ENCODE measurements at regions not wholly inside any gene's neighbourhood (a gene's known extent, or its start where the extent isn't known, plus 50 kb on each side); places are given as distances from the start of the nearest gene placed in this dataset.
"Not testable (repeated sequence)": the region's sequence is repeated elsewhere in the genome, so short reads cannot be mapped to it uniquely, and the experiment has no call there.

- POLR2A ChIA-PET; ATAC-seq; intact Hi-C loops (cut with micrococcal nuclease; ENCODE audit: unreplicated experiment); H3K79me2 ChIP-seq (ENCODE audit: control insufficient read depth, insufficient read depth, low read length); H3K36me3 ChIP-seq (ENCODE audit: control insufficient read depth in 2 of 2, insufficient read depth in 2 of 2, low read length in 1 of 2); FAIRE-seq; H3K9ac ChIP-seq (ENCODE audit: control insufficient read depth, insufficient read depth, low read length); H3K27me3 ChIP-seq (replicated peaks in 1 of 2; ENCODE audit: control insufficient read depth in 2 of 2, insufficient read depth in 2 of 2, low read length in 1 of 2); H3K4me1 ChIP-seq (ENCODE audit: control insufficient read depth, insufficient read depth, low read length); RAD21 ChIA-PET (ENCODE audit: unreplicated experiment); H3K27ac ChIP-seq (ENCODE audit: control insufficient read depth, insufficient read depth); CTCF ChIA-PET; DNase-seq (ENCODE audit: low read depth, low spot score); H3K4me3 ChIP-seq; H3K9me3 ChIP-seq (replicated peaks; ENCODE audit: control insufficient read depth, insufficient read depth, low read length); H3K4me2 ChIP-seq (ENCODE audit: control insufficient read depth, insufficient read depth); SMC1A ChIA-PET (ENCODE audit: uncharacterized antibody, unreplicated experiment); H4K20me1 ChIP-seq (ENCODE audit: control insufficient read depth, insufficient read depth); H2AFZ ChIP-seq (ENCODE audit: control insufficient read depth, low read depth, low read length); in situ Hi-C loops (cut with MboI); BruUV-seq (replicated peaks): not testable (repeated sequence)
- WGBS (ENCODE audit: insufficient coverage, insufficient replicate concordance, low lambda C conversion rate, missing lambda C conversion rate): 4% methylated on average over 11 of the region's 46 CpGs
Observed at GRCh38 chr9:63450836-63451235, 1834.2 kb downstream of the FOXD4L5 start.

GRCh38 chr9:63425123-63425522 lies 1859.9 kb downstream of the FOXD4L5 start:
- H2AFZ ChIP-seq (ENCODE audit: control insufficient read depth, low read depth, low read length); H3K4me3 ChIP-seq; H3K9me3 ChIP-seq (replicated peaks; ENCODE audit: control insufficient read depth, insufficient read depth, low read length); H3K79me2 ChIP-seq (ENCODE audit: control insufficient read depth, insufficient read depth, low read length); in situ Hi-C loops (cut with MboI); H3K4me1 ChIP-seq (ENCODE audit: control insufficient read depth, insufficient read depth, low read length); RAD21 ChIA-PET (ENCODE audit: unreplicated experiment); CTCF ChIA-PET; SMC1A ChIA-PET (ENCODE audit: uncharacterized antibody, unreplicated experiment); H3K9ac ChIP-seq (ENCODE audit: control insufficient read depth, insufficient read depth, low read length); DNase-seq (ENCODE audit: low read depth, low spot score); H3K27ac ChIP-seq (ENCODE audit: control insufficient read depth, insufficient read depth); H4K20me1 ChIP-seq (ENCODE audit: control insufficient read depth, insufficient read depth); BruUV-seq (replicated peaks); H3K27me3 ChIP-seq (replicated peaks in 1 of 2; ENCODE audit: control insufficient read depth in 2 of 2, insufficient read depth in 2 of 2, low read length in 1 of 2); POLR2A ChIA-PET; intact Hi-C loops (cut with micrococcal nuclease; ENCODE audit: unreplicated experiment); ATAC-seq; FAIRE-seq; H3K36me3 ChIP-seq (ENCODE audit: control insufficient read depth in 2 of 2, insufficient read depth in 2 of 2, low read length in 1 of 2); H3K4me2 ChIP-seq (ENCODE audit: control insufficient read depth, insufficient read depth): not testable (repeated sequence)
- 36% methylated on average over 2 of the region's 3 CpGs for WGBS (ENCODE audit: insufficient coverage, insufficient replicate concordance, low lambda C conversion rate, missing lambda C conversion rate)

- H3K27me3 ChIP-seq (replicated peaks in 1 of 2; ENCODE audit: control insufficient read depth in 2 of 2, insufficient read depth in 2 of 2, low read length in 1 of 2); POLR2A ChIA-PET; intact Hi-C loops (cut with micrococcal nuclease; ENCODE audit: unreplicated experiment); H3K9me3 ChIP-seq (replicated peaks; ENCODE audit: control insufficient read depth, insufficient read depth, low read length); BruUV-seq (replicated peaks); H3K4me2 ChIP-seq (ENCODE audit: control insufficient read depth, insufficient read depth); H3K4me1 ChIP-seq (ENCODE audit: control insufficient read depth, insufficient read depth, low read length); DNase-seq (ENCODE audit: low read depth, low spot score); ATAC-seq; H3K4me3 ChIP-seq; H2AFZ ChIP-seq (ENCODE audit: control insufficient read depth, low read depth, low read length); H3K27ac ChIP-seq (ENCODE audit: control insufficient read depth, insufficient read depth); H4K20me1 ChIP-seq (ENCODE audit: control insufficient read depth, insufficient read depth); RAD21 ChIA-PET (ENCODE audit: unreplicated experiment); CTCF ChIA-PET; H3K36me3 ChIP-seq (ENCODE audit: control insufficient read depth in 2 of 2, insufficient read depth in 2 of 2, low read length in 1 of 2); in situ Hi-C loops (cut with MboI); H3K79me2 ChIP-seq (ENCODE audit: control insufficient read depth, insufficient read depth, low read length); H3K9ac ChIP-seq (ENCODE audit: control insufficient read depth, insufficient read depth, low read length); SMC1A ChIA-PET (ENCODE audit: uncharacterized antibody, unreplicated experiment); FAIRE-seq: not testable (repeated sequence)
- WGBS (ENCODE audit: insufficient coverage, insufficient replicate concordance, low lambda C conversion rate, missing lambda C conversion rate): no CpG with 5 or more reads among the region's 3 CpGs
Observed at GRCh38 chr9:63390897-63391296, 1894.1 kb downstream of the FOXD4L5 start.

- 84% methylated on average over 6 of the region's 28 CpGs for WGBS (ENCODE audit: insufficient coverage, insufficient replicate concordance, low lambda C conversion rate, missing lambda C conversion rate)
- H3K4me2 ChIP-seq (ENCODE audit: control insufficient read depth, insufficient read depth); POLR2A ChIA-PET; H3K27me3 ChIP-seq (replicated peaks in 1 of 2; ENCODE audit: control insufficient read depth in 2 of 2, insufficient read depth in 2 of 2, low read length in 1 of 2); DNase-seq (ENCODE audit: low read depth, low spot score); CTCF ChIA-PET; H4K20me1 ChIP-seq (ENCODE audit: control insufficient read depth, insufficient read depth); H3K4me3 ChIP-seq; in situ Hi-C loops (cut with MboI); SMC1A ChIA-PET (ENCODE audit: uncharacterized antibody, unreplicated experiment); H3K9ac ChIP-seq (ENCODE audit: control insufficient read depth, insufficient read depth, low read length); H3K4me1 ChIP-seq (ENCODE audit: control insufficient read depth, insufficient read depth, low read length); H3K36me3 ChIP-seq (ENCODE audit: control insufficient read depth in 2 of 2, insufficient read depth in 2 of 2, low read length in 1 of 2); RAD21 ChIA-PET (ENCODE audit: unreplicated experiment); H3K79me2 ChIP-seq (ENCODE audit: control insufficient read depth, insufficient read depth, low read length); intact Hi-C loops (cut with micrococcal nuclease; ENCODE audit: unreplicated experiment); ATAC-seq; H3K9me3 ChIP-seq (replicated peaks; ENCODE audit: control insufficient read depth, insufficient read depth, low read length); H2AFZ ChIP-seq (ENCODE audit: control insufficient read depth, low read depth, low read length); FAIRE-seq; BruUV-seq (replicated peaks); H3K27ac ChIP-seq (ENCODE audit: control insufficient read depth, insufficient read depth): not testable (repeated sequence)
Observed at GRCh38 chr9:63385479-63385878, 1899.5 kb downstream of the FOXD4L5 start.
